Neural progenitor cell (in vitro differentiated cells): ENCODE measurements at regions not wholly inside any gene's neighbourhood (a gene's known extent, or its start where the extent isn't known, plus 50 kb on each side); places are given as distances from the start of the nearest gene placed in this dataset.

ENCODE experiments used
- DNase-seq: peaks from one replicate; pipeline ENCODE4 v3.0.0-alpha.2; 2016; ENCODE audit warnings: low spot score
- H2AFZ ChIP-seq: fragments of 200-600 bp; sonication (generic); replicated peaks from 2 replicates; pipeline ENCODE4 v1.6.1; 2016; ENCODE audit warnings: antibody characterized with exemption
- H3F3A ChIP-seq: fragments of 200-600 bp; sonication (generic); 2 replicates; pipeline ENCODE4 v1.6.1; 2016; ENCODE audit warnings: antibody characterized with exemption, low read depth
- H3K27ac ChIP-seq: fragments of 200-600 bp; sonication (generic); 2 replicates; pipeline ENCODE4 v1.5.1; 2016; ENCODE audit warnings: mild to moderate bottlenecking
- H3K27me3 ChIP-seq: fragments of 200-600 bp; sonication (generic); 2 replicates; pipeline ENCODE4 v1.6.1; 2016; ENCODE audit warnings: mild to moderate bottlenecking, moderate library complexity
- H3K36me3 ChIP-seq: fragments of 200-600 bp; sonication (generic); 2 replicates; pipeline ENCODE4 v1.5.1; 2016
- H3K4me1 ChIP-seq: fragments of 200-600 bp; sonication (generic); 2 replicates; pipeline ENCODE4 v1.6.1; 2016; ENCODE audit warnings: mixed run types
- H3K4me2 ChIP-seq: fragments of 200-600 bp; sonication (generic); 2 replicates; pipeline ENCODE4 v1.6.1; 2016
- H3K4me3 ChIP-seq: fragments of 200-600 bp; sonication (generic); 2 replicates; pipeline ENCODE4 v1.5.1; 2016
- H3K79me2 ChIP-seq: fragments of 200-600 bp; sonication (generic); 2 replicates; pipeline ENCODE4 v1.6.1; 2016; ENCODE audit warnings: low read depth
- H3K9ac ChIP-seq: fragments of 200-600 bp; sonication (generic); 2 replicates; pipeline ENCODE4 v1.6.1; 2016
- H3K9me3 ChIP-seq: fragments of 200-600 bp; sonication (generic); 2 replicates; pipeline ENCODE4 v1.5.1; 2016; ENCODE audit warnings: low read depth
- H4K20me1 ChIP-seq: fragments of 200-600 bp; sonication (generic); 2 replicates; pipeline ENCODE4 v1.6.1; 2016; ENCODE audit warnings: low read depth
- H3K27ac Mint-ChIP-seq: 3 replicates; pipeline ENCODE4 v1.8.0; 2021; ENCODE audit warnings: mixed read lengths
- H3K27me3 Mint-ChIP-seq: 2 replicates; pipeline ENCODE4 v1.8.0; 2022; ENCODE audit warnings: low read depth, mild to moderate bottlenecking, inconsistent platforms, moderate library complexity, mixed read lengths; ENCODE audit not compliant: insufficient read depth
- H3K36me3 Mint-ChIP-seq: 3 replicates; pipeline ENCODE4 v1.8.0; 2021; ENCODE audit warnings: mixed read lengths
- H3K4me1 Mint-ChIP-seq: 3 replicates; pipeline ENCODE4 v1.8.0; 2021; ENCODE audit warnings: mixed read lengths
- H3K4me3 Mint-ChIP-seq: 3 replicates; pipeline ENCODE4 v1.8.0; 2021; ENCODE audit warnings: mild to moderate bottlenecking, moderate library complexity, mixed read lengths
- H3K9me3 Mint-ChIP-seq: 3 replicates; pipeline ENCODE4 v1.8.0; 2020; ENCODE audit warnings: mixed read lengths
- EZH2 ChIP-seq: fragments of 200-600 bp; sonication (generic); IDR thresholded peaks from 2 replicates; pipeline ENCODE4 v1.6.1; 2017; ENCODE audit warnings: antibody characterized with exemption, mild to moderate bottlenecking, moderate library complexity
- EZH2phosphoT487 ChIP-seq: fragments of 200-600 bp; sonication (generic); IDR thresholded peaks from 2 replicates; pipeline ENCODE4 v1.6.1; 2017; ENCODE audit warnings: antibody characterized with exemption
- TF ChIP-seq, protein P1 (sequence below): fragments of 200-600 bp; sonication (generic); IDR thresholded peaks from 2 replicates; pipeline ENCODE4 v1.5.1; 2017; ENCODE audit warnings: antibody characterized with exemption, mild to moderate bottlenecking

DNA sequence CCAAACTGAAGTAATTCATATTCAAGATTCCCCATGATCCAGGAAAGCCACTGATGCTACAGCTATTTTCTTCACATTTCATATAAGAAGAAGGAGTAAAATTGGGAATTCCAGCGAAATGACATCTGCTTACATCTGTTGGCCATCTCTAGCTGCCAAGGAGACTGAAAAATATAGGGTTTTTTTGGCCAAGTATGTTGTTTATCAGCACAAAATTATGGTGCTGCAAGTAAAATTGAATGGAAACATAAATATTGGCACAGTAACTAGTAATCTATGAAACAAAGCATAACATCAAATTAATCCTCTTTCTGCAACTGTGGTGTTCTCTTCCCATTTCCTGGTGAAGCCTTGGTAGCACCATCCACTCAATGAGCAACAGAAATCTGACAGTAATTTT is 649.5 kb upstream of the ZNF804A start:
- no peaks in the 10 kb centered on the region for H3K27me3 ChIP-seq
- no peak overlapping the region for H3K4me3 ChIP-seq
- H3K9me3 ChIP-seq, result no peaks in the 10 kb centered on the region
- no peaks in the 10 kb centered on the region for H3K36me3 ChIP-seq
- no peaks in the 10 kb centered on the region for H3K36me3 Mint-ChIP-seq
- no peak for DNase-seq
- no peaks in the 10 kb centered on the region for H3K79me2 ChIP-seq
- H3K27ac Mint-ChIP-seq, result no peak overlapping the region
- no peaks in the 10 kb centered on the region for H3K9me3 Mint-ChIP-seq
- no peaks in the 10 kb centered on the region for H4K20me1 ChIP-seq
- no peaks in the 10 kb centered on the region for H3F3A ChIP-seq
- TF ChIP-seq EZH2phosphoT487, result no peak
- no peak for TF ChIP-seq EZH2
- TF ChIP-seq, protein P1, sequence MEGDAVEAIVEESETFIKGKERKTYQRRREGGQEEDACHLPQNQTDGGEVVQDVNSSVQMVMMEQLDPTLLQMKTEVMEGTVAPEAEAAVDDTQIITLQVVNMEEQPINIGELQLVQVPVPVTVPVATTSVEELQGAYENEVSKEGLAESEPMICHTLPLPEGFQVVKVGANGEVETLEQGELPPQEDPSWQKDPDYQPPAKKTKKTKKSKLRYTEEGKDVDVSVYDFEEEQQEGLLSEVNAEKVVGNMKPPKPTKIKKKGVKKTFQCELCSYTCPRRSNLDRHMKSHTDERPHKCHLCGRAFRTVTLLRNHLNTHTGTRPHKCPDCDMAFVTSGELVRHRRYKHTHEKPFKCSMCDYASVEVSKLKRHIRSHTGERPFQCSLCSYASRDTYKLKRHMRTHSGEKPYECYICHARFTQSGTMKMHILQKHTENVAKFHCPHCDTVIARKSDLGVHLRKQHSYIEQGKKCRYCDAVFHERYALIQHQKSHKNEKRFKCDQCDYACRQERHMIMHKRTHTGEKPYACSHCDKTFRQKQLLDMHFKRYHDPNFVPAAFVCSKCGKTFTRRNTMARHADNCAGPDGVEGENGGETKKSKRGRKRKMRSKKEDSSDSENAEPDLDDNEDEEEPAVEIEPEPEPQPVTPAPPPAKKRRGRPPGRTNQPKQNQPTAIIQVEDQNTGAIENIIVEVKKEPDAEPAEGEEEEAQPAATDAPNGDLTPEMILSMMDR, result no peak
- H3K4me3 Mint-ChIP-seq, result no peak overlapping the region
- H3K4me2 ChIP-seq, result no peak overlapping the region
- no peak overlapping the region for H2AFZ ChIP-seq
- H3K4me1 ChIP-seq, result no peaks in the 10 kb centered on the region
- H3K27ac ChIP-seq, result no peak overlapping the region
- H3K27me3 Mint-ChIP-seq, result no peaks in the 10 kb centered on the region
- H3K9ac ChIP-seq, result no peak overlapping the region
- H3K4me1 Mint-ChIP-seq, result no peaks in the 10 kb centered on the region

DNA sequence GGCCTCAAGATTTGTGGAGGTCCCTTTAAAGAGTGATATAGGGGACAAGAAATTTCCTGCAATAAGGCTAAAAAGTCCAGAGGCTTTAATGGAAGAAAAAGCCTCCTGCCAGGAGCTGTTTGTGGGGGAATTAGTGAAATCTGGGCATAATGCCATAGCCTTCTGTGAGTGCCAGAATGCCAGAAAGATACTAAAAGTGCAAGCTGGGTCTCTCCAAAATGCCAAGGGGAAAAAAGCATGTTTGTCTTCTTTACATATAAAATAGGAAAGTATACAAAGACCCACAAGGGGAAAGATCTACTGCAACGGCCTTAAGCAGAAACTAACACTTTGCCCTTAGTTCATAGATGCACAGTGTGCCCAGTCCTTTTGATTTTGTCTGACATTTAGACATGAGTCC is 647.7 kb upstream of the ZNF804A start:
- Histone ChIP-seq H3K9me3 (no peaks in the 10 kb centered on the region), H3K9ac (no peak overlapping the region), H3K79me2 (no peaks in the 10 kb centered on the region), H3K4me2 (no peak overlapping the region), H3K36me3 (no peaks in the 10 kb centered on the region), H3K27ac (no peak overlapping the region), H3F3A (no peaks in the 10 kb centered on the region), H3K4me1 (no peaks in the 10 kb centered on the region), H3K27me3 (no peaks in the 10 kb centered on the region), H2AFZ (peak overlapping the region; percentile 53), H4K20me1 (no peaks in the 10 kb centered on the region), H3K4me3 (no peak overlapping the region)
- TF ChIP-seq, protein P1, result no peak
- TF ChIP-seq EZH2phosphoT487 (no peak), EZH2 (no peak)
- no peak overlapping the region for H3K27ac Mint-ChIP-seq
- H3K9me3 Mint-ChIP-seq, result no peaks in the 10 kb centered on the region
- no peaks in the 10 kb centered on the region for H3K4me1 Mint-ChIP-seq
- H3K4me3 Mint-ChIP-seq, result no peak overlapping the region
- H3K27me3 Mint-ChIP-seq, result no peaks in the 10 kb centered on the region
- no peak for DNase-seq
- no peaks in the 10 kb centered on the region for H3K36me3 Mint-ChIP-seq

DNA sequence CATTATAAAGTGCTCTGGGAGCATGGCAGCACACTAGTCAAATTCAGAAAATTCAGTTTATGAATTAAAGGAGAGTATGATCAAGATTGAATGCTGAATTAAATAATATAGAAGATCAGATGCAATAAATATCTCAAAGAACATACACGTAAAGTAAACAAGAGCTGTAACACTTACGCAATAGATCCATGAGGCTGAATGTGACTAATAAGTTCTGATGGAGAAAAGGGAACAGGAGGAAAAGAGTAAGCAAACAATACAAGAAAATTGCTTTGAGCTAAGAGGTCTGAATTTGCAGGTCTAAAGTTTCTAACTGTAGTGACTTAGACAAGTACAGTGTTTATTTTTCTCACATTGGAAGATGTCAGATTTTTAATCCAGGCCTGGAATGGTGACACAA is 646.7 kb upstream of the ZNF804A start:
- Histone ChIP-seq H2AFZ (no peak overlapping the region), H3K4me3 (no peak overlapping the region), H3K27me3 (no peaks in the 10 kb centered on the region), H3K27ac (no peak overlapping the region), H3K79me2 (no peaks in the 10 kb centered on the region), H3K9ac (no peak overlapping the region), H3K36me3 (no peaks in the 10 kb centered on the region), H3K9me3 (no peaks in the 10 kb centered on the region), H4K20me1 (no peaks in the 10 kb centered on the region), H3K4me2 (no peak overlapping the region), H3K4me1 (no peaks in the 10 kb centered on the region), H3F3A (no peaks in the 10 kb centered on the region)
- Mint-ChIP-seq H3K36me3 (no peaks in the 10 kb centered on the region), H3K4me3 (no peak overlapping the region), H3K9me3 (no peaks in the 10 kb centered on the region), H3K27ac (no peak overlapping the region), H3K27me3 (no peaks in the 10 kb centered on the region), H3K4me1 (no peaks in the 10 kb centered on the region)
- TF ChIP-seq EZH2phosphoT487 (no peak), EZH2 (no peak)
- TF ChIP-seq, protein P1, result no peak
- DNase-seq, result no peak

DNA sequence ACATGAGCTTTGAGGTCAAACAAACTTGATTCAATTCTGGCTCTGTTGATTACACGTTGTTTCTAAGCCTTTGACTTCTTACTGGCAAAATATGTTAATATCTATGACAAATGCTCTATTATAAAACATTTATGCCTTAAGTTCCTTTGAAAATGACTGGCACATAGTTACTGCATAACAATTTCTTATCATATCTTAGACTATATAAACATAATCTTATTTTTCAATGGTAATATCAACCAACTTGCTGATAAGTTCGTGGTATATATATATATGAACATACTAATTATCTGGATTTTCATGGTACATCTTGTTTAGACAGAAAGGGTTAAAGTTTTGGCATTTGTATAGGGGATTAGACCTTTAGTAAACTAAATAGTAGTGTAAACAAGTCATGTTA is 645.6 kb upstream of the ZNF804A start:
- Mint-ChIP-seq H3K4me1 (no peaks in the 10 kb centered on the region), H3K9me3 (no peaks in the 10 kb centered on the region), H3K27ac (no peak overlapping the region), H3K36me3 (no peaks in the 10 kb centered on the region), H3K27me3 (no peaks in the 10 kb centered on the region), H3K4me3 (no peak overlapping the region)
- Histone ChIP-seq H3K4me3 (no peak overlapping the region), H3K9me3 (no peaks in the 10 kb centered on the region), H3K4me2 (no peak overlapping the region), H3K4me1 (no peaks in the 10 kb centered on the region), H3K27me3 (no peaks in the 10 kb centered on the region), H3K36me3 (no peaks in the 10 kb centered on the region), H3K9ac (no peak overlapping the region), H3K27ac (no peak overlapping the region), H4K20me1 (no peaks in the 10 kb centered on the region), H2AFZ (no peak overlapping the region), H3F3A (no peaks in the 10 kb centered on the region), H3K79me2 (no peaks in the 10 kb centered on the region)
- no peak for DNase-seq
- TF ChIP-seq EZH2 (no peak), EZH2phosphoT487 (no peak)
- TF ChIP-seq, protein P1, result no peak
